ENCODE measurements at regions not wholly inside any gene's neighbourhood (a gene's known extent, or its start where the extent isn't known, plus 50 kb on each side); places are given as distances from the start of the nearest gene placed in this dataset.

DNA sequence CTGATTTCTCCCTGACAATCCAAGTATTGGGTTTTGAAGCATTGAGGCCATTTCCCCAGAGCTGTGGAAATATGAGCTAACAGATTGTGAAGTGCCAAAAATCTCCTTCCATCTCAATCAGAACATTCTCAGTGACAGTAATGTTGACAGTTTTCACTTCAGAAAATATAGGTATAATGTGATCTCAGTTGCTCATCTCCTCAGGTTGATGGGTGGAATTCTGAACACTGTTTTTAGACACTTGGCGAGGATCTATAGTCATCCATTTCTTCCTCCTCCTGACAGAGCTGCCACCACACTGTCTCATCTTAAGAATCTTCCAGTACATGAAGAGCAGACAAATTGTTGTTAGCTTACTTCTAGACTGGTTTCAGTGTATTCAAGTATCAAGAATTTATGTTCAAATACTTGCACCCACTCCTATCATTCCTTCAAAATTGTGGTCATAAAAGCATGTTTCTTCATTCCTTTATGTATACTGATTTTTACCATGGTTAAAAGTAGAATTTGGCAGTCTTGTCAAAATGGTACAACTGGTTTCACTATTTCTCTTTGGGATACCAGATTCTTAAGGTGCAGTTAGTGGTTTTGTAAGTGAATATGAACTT, 199.7 kb upstream of the TLE4 start:
- no TSS peak for BruUV-seq (replicated peaks)
- H3K9me3 ChIP-seq (replicated peaks; ENCODE audit: control insufficient read depth, insufficient read depth, low read length) = no peaks in the 10 kb centered on the region
- H3K79me2 ChIP-seq (ENCODE audit: control insufficient read depth, insufficient read depth, low read length) = no peaks in the 10 kb centered on the region
- no peaks in the 10 kb centered on the region for H3K9me1 ChIP-seq (replicated peaks; ENCODE audit: control insufficient read depth, extremely low read depth, insufficient read depth, low read length)
- no peak for FAIRE-seq
- CTCF ChIA-PET = no interaction called here
- no peak overlapping the region for H2AFZ ChIP-seq (ENCODE audit: low read depth, low read length)
- H3K27ac ChIP-seq (ENCODE audit: insufficient read depth, low read depth, low read length) = no peak overlapping the region
- no peak for DNase-seq (ENCODE audit: low read depth, low spot score)
- POLR2A ChIA-PET = no interaction called here
- no peaks in the 10 kb centered on the region for H3K27me3 ChIP-seq (ENCODE audit: control insufficient read depth in 2 of 2, insufficient read depth in 2 of 2, low read length in 2 of 2)
- intact Hi-C loops (cut with micrococcal nuclease) (no loop called here), dilution Hi-C loops (cut with MboI; ENCODE audit: extremely low pct_ligation_motif_present, low sequenced_read_pairs) (no loop called here)
- no peaks in the 10 kb centered on the region for H4K20me1 ChIP-seq (replicated peaks; ENCODE audit: control insufficient read depth, extremely low read depth, insufficient read depth, low read length)
- H3K36me3 ChIP-seq (ENCODE audit: control insufficient read depth in 2 of 2, extremely low read depth in 1 of 2, insufficient read depth in 2 of 2, low read length in 2 of 2) = no peaks in the 10 kb centered on the region
- H3K4me3 ChIP-seq (replicated peaks in 1 of 3; ENCODE audit: insufficient read depth in 1 of 3, low read depth in 1 of 3, low read length in 3 of 3) = no peak overlapping the region
- H3K9ac ChIP-seq (replicated peaks; ENCODE audit: extremely low read depth, insufficient read depth, low read length) = no peak overlapping the region
- no peaks in the 10 kb centered on the region for H3K4me1 ChIP-seq (ENCODE audit: control insufficient read depth, extremely low read depth, insufficient read depth, low read length)
- no peak for TF ChIP-seq POLR2AphosphoS5 (IDR thresholded peaks at IDR 0.05; ENCODE audit: insufficient read depth, low read depth, low read length)
- no peak overlapping the region for H3K4me2 ChIP-seq (ENCODE audit: insufficient read depth, low read length)

DNA sequence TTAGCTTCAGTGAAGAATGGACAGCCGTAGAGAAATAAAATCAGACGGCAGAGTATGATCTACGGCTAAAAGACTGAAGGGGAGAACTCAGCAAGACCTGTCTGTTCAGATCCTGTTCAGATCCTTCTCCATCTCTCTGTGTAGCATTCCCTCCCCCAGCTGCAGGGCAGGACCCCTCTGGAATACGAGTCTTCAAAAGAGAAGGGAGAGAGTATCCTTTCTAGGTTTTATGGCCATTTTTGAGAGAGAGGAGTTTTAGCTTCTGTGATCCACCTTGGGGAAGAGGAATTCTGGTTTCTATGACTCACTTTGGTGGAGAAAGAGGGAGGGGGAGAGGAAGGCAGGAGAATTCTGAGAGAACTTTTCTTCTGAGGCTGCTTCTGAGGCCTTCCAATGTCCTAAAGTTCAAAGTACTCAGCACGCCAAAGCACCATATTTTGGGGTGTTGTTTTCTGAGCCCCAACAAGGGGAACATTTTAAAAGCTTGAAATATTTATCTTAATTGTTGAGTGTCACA, 194.4 kb upstream of the TLE4 start:
- no TSS peak for BruUV-seq (replicated peaks)
- Histone ChIP-seq H3K4me1 (ENCODE audit: control insufficient read depth, extremely low read depth, insufficient read depth, low read length) (no peaks in the 10 kb centered on the region), H3K9me1 (replicated peaks; ENCODE audit: control insufficient read depth, extremely low read depth, insufficient read depth, low read length) (no peaks in the 10 kb centered on the region), H2AFZ (ENCODE audit: low read depth, low read length) (no peak overlapping the region), H3K79me2 (ENCODE audit: control insufficient read depth, insufficient read depth, low read length) (no peaks in the 10 kb centered on the region), H3K9ac (replicated peaks; ENCODE audit: extremely low read depth, insufficient read depth, low read length) (no peak overlapping the region), H3K4me2 (ENCODE audit: insufficient read depth, low read length) (no peak overlapping the region), H3K9me3 (replicated peaks; ENCODE audit: control insufficient read depth, insufficient read depth, low read length) (no peaks in the 10 kb centered on the region), H3K27me3 (ENCODE audit: control insufficient read depth in 2 of 2, insufficient read depth in 2 of 2, low read length in 2 of 2) (no peaks in the 10 kb centered on the region), H3K4me3 (replicated peaks in 1 of 3; ENCODE audit: insufficient read depth in 1 of 3, low read depth in 1 of 3, low read length in 3 of 3) (no peak overlapping the region), H3K27ac (ENCODE audit: insufficient read depth, low read depth, low read length) (no peak overlapping the region), H3K36me3 (ENCODE audit: control insufficient read depth in 2 of 2, extremely low read depth in 1 of 2, insufficient read depth in 2 of 2, low read length in 2 of 2) (no peaks in the 10 kb centered on the region), H4K20me1 (replicated peaks; ENCODE audit: control insufficient read depth, extremely low read depth, insufficient read depth, low read length) (no peaks in the 10 kb centered on the region)
- POLR2A ChIA-PET = no interaction called here
- dilution Hi-C loops (cut with MboI; ENCODE audit: extremely low pct_ligation_motif_present, low sequenced_read_pairs) = no loop called here
- no peak for FAIRE-seq
- intact Hi-C loops (cut with micrococcal nuclease) = no loop called here
- TF ChIP-seq JUN (IDR thresholded peaks at IDR 0.05; ENCODE audit: borderline replicate concordance, insufficient read depth, insufficient read length, low read depth) = no peak
- TF ChIP-seq GATA2 (IDR thresholded peaks at IDR 0.05; ENCODE audit: insufficient read depth, insufficient read length, low read depth, low read length) = no peak
- TF ChIP-seq POLR2AphosphoS5 (IDR thresholded peaks at IDR 0.05; ENCODE audit: insufficient read depth, low read depth, low read length) = no peak
- no peak for TF ChIP-seq FOS (IDR thresholded peaks at IDR 0.05; ENCODE audit: borderline replicate concordance, insufficient read depth, low read length)
- no peak for TF ChIP-seq MYC (IDR thresholded peaks at IDR 0.05; ENCODE audit: low read depth, low read length)
- DNase-seq (ENCODE audit: low read depth, low spot score) = no peak
- CTCF ChIA-PET = no interaction called here
